GM12878 (cell line): ENCODE measurements at regions not wholly inside any gene's neighbourhood (a gene's known extent, or its start where the extent isn't known, plus 50 kb on each side); places are given as distances from the start of the nearest gene placed in this dataset.

Experiments
- LARP7 ChIP-seq: fragments of 450-650 bp; IDR thresholded peaks from 2 replicates; pipeline ENCODE4 v1.6.1; 2017; ENCODE audit warnings: mild to moderate bottlenecking
- RB1 ChIP-seq: fragments of 450-650 bp; formaldehyde crosslinking; IDR thresholded peaks from 2 replicates; pipeline ENCODE4 v1.6.1; 2017; ENCODE audit warnings: mild to moderate bottlenecking, borderline replicate concordance
- SIX5 ChIP-seq: IDR thresholded peaks from 2 replicates; pipeline ENCODE4 v1.6.1; 2011; ENCODE audit warnings: mild to moderate bottlenecking, low read depth, low read length, moderate library complexity; ENCODE audit not compliant: severe bottlenecking
- SRF ChIP-seq, 2 experiments: IDR thresholded peaks; 2 replicates each; pipeline ENCODE4 v1.6.1; 2011; ENCODE audit warnings: low read depth in 2 of 2, low read length in 2 of 2, mild to moderate bottlenecking in 1 of 2, moderate library complexity in 1 of 2
- TBL1XR1 ChIP-seq: IDR thresholded peaks from 2 replicates; pipeline ENCODE4 v1.6.1; 2012; ENCODE audit warnings: low read depth, low read length, improper control_type of control experiment
- TF ChIP-seq, protein P1 (sequence below), 3 experiments: IDR thresholded peaks in 2 of 3; conservative IDR thresholded peaks in 1 of 3; 2 replicates each; pipeline ENCODE4 v1.5.1; 2011; ENCODE audit warnings: low read depth in 3 of 3, low read length in 3 of 3, mild to moderate bottlenecking in 3 of 3, control low read depth in 2 of 3, moderate library complexity in 2 of 3, inconsistent platforms in 1 of 3, mixed read lengths in 1 of 3; ENCODE audit not compliant: control insufficient read depth in 2 of 3, insufficient read depth in 1 of 3; ENCODE audit errors: extremely low read depth in 1 of 3
- TF ChIP-seq, protein P2 (sequence below): fragments of 450-650 bp; IDR thresholded peaks from 2 replicates; pipeline ENCODE4 v1.6.1; 2016; ENCODE audit warnings: mild to moderate bottlenecking
- TF ChIP-seq, protein P3 (sequence below): IDR thresholded peaks from 2 replicates; pipeline ENCODE4 v1.6.1; 2012; ENCODE audit warnings: mild to moderate bottlenecking, low read depth, low read length

DNA sequence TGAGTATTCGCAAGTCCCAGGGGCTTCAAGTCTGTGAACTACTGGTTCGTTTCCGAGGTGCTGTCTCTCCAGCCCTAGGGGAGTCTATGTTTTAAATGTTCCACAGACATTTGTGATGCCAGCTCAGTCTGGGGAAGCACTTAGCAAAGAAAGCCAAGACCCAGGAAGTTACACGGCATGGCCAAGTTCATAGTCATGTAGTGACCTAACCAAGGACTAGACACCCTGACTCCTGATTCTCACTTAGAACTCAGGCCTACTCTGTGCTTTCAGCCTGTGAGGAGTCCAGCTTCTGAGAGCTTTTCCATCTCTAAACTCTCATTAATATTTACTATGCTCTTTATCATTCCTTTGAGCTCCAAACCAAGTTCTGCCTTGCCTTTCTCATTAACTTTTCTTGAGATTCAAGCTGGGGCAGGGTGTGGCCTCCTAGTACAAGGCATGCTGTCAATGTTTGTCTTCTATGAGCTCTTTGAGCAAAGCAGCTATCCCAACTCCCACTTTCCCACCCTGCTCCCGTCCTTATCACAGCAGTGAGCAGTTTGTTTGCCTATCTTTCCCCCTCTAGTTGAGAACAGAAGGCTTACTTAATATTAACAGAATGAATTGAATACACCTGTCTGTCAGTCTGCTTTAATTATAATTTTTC, 105.4 kb upstream of the FAM9C start:
- TF ChIP-seq, protein P1, sequence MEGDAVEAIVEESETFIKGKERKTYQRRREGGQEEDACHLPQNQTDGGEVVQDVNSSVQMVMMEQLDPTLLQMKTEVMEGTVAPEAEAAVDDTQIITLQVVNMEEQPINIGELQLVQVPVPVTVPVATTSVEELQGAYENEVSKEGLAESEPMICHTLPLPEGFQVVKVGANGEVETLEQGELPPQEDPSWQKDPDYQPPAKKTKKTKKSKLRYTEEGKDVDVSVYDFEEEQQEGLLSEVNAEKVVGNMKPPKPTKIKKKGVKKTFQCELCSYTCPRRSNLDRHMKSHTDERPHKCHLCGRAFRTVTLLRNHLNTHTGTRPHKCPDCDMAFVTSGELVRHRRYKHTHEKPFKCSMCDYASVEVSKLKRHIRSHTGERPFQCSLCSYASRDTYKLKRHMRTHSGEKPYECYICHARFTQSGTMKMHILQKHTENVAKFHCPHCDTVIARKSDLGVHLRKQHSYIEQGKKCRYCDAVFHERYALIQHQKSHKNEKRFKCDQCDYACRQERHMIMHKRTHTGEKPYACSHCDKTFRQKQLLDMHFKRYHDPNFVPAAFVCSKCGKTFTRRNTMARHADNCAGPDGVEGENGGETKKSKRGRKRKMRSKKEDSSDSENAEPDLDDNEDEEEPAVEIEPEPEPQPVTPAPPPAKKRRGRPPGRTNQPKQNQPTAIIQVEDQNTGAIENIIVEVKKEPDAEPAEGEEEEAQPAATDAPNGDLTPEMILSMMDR (IDR thresholded peaks at IDR 0.05 in 2 of 3, conservative IDR thresholded peaks at IDR 0.05 in 1 of 3; ENCODE audit: control insufficient read depth in 2 of 3, extremely low read depth in 1 of 3, insufficient read depth in 1 of 3, low read depth in 3 of 3, low read length in 3 of 3), result no peak
- TF ChIP-seq, protein P2, sequence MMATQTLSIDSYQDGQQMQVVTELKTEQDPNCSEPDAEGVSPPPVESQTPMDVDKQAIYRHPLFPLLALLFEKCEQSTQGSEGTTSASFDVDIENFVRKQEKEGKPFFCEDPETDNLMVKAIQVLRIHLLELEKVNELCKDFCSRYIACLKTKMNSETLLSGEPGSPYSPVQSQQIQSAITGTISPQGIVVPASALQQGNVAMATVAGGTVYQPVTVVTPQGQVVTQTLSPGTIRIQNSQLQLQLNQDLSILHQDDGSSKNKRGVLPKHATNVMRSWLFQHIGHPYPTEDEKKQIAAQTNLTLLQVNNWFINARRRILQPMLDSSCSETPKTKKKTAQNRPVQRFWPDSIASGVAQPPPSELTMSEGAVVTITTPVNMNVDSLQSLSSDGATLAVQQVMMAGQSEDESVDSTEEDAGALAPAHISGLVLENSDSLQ, result no peak
- TF ChIP-seq SRF (IDR thresholded peaks at IDR 0.05; ENCODE audit: low read depth in 2 of 2, low read length in 2 of 2) (no peak), SIX5 (no peak), RB1 (no peak), LARP7 (no peak), TBL1XR1 (no peak)
- TF ChIP-seq, protein P3, sequence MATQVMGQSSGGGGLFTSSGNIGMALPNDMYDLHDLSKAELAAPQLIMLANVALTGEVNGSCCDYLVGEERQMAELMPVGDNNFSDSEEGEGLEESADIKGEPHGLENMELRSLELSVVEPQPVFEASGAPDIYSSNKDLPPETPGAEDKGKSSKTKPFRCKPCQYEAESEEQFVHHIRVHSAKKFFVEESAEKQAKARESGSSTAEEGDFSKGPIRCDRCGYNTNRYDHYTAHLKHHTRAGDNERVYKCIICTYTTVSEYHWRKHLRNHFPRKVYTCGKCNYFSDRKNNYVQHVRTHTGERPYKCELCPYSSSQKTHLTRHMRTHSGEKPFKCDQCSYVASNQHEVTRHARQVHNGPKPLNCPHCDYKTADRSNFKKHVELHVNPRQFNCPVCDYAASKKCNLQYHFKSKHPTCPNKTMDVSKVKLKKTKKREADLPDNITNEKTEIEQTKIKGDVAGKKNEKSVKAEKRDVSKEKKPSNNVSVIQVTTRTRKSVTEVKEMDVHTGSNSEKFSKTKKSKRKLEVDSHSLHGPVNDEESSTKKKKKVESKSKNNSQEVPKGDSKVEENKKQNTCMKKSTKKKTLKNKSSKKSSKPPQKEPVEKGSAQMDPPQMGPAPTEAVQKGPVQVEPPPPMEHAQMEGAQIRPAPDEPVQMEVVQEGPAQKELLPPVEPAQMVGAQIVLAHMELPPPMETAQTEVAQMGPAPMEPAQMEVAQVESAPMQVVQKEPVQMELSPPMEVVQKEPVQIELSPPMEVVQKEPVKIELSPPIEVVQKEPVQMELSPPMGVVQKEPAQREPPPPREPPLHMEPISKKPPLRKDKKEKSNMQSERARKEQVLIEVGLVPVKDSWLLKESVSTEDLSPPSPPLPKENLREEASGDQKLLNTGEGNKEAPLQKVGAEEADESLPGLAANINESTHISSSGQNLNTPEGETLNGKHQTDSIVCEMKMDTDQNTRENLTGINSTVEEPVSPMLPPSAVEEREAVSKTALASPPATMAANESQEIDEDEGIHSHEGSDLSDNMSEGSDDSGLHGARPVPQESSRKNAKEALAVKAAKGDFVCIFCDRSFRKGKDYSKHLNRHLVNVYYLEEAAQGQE, result no peak
